ENCODE measurements at regions not wholly inside any gene's neighbourhood (a gene's known extent, or its start where the extent isn't known, plus 50 kb on each side); places are given as distances from the start of the nearest gene placed in this dataset.

DNA sequence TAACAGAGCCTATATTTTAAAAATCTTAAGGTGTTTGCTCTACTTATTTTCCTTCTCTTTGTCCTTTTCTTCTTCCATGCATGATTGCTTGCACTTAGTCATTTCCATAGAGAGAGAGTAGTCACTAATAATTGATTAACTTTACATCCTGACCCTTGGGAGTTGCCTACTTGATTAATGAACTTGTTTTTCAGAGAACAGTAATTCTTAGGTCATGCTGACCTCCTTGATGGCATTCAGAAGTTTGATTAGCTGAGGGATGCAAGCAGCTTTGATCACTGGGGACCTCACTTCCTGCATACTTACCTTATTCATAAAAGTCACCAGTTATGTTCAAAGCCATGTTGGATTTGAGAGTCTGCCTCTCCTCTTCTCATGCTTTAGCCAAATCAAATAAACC is 715.6 kb upstream of the ID4 start:
- Histone ChIP-seq H3K9me3 (ENCODE audit: insufficient read depth, low read length) (no peaks in the 10 kb centered on the region), H4K20me1 (ENCODE audit: low read depth, low read length) (no peaks in the 10 kb centered on the region), H3K4me2 (ENCODE audit: low read depth, low read length, poor library complexity, severe bottlenecking) (no peak overlapping the region), H3K9me2 (replicated peaks; ENCODE audit: insufficient read depth, low read length) (no peaks in the 10 kb centered on the region), H3K9ac (ENCODE audit: low read length) (no peak overlapping the region), H3K27ac (ENCODE audit: low read depth, low read length) (no peak overlapping the region), H3K36me3 (ENCODE audit: low read length) (no peaks in the 10 kb centered on the region), H3F3A (ENCODE audit: insufficient read depth) (no peaks in the 10 kb centered on the region), H3K4me3 (ENCODE audit: insufficient read depth, low read length, poor library complexity, severe bottlenecking) (no peak overlapping the region), H2AFZ (ENCODE audit: low read depth, low read length, severe bottlenecking) (no peak overlapping the region), H3K79me2 (ENCODE audit: insufficient read depth, low read length) (no peaks in the 10 kb centered on the region), H3K27me3 (ENCODE audit: low read length) (no peaks in the 10 kb centered on the region)
- no peak for TF ChIP-seq EZH2phosphoT487 (conservative IDR thresholded peaks at IDR 0.05; ENCODE audit: low read length)

DNA sequence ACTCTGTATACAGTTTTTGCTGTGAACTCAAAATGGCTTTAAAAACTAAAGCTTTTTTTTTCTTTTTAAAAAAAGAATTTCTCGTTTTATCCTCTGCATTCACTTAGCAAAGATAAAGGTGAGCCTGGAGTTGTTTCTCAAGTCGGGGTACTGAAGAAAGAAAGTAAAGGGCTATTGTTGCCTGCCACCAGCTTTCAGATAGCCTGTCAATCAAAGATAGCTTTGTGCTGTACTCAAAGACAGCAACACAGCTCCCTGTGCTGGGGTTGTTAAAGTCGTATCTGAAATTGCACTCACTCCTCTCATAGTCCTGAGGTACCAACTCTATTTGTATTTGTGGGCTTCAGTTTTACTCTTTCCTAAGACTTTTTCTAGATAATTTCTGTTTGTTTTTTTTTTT is 710.1 kb upstream of the ID4 start:
- Histone ChIP-seq H3F3A (ENCODE audit: insufficient read depth) (no peaks in the 10 kb centered on the region), H3K79me2 (ENCODE audit: insufficient read depth, low read length) (no peaks in the 10 kb centered on the region), H4K20me1 (ENCODE audit: low read depth, low read length) (no peaks in the 10 kb centered on the region), H3K9me2 (replicated peaks; ENCODE audit: insufficient read depth, low read length) (no peaks in the 10 kb centered on the region), H3K4me2 (ENCODE audit: low read depth, low read length, poor library complexity, severe bottlenecking) (no peak overlapping the region), H3K27me3 (ENCODE audit: low read length) (no peaks in the 10 kb centered on the region), H3K4me3 (ENCODE audit: insufficient read depth, low read length, poor library complexity, severe bottlenecking) (no peak overlapping the region), H3K9ac (ENCODE audit: low read length) (no peak overlapping the region), H3K36me3 (ENCODE audit: low read length) (no peaks in the 10 kb centered on the region), H3K9me3 (ENCODE audit: insufficient read depth, low read length) (no peaks in the 10 kb centered on the region), H3K27ac (ENCODE audit: low read depth, low read length) (no peak overlapping the region), H2AFZ (ENCODE audit: low read depth, low read length, severe bottlenecking) (no peak overlapping the region)
- TF ChIP-seq, protein P1, sequence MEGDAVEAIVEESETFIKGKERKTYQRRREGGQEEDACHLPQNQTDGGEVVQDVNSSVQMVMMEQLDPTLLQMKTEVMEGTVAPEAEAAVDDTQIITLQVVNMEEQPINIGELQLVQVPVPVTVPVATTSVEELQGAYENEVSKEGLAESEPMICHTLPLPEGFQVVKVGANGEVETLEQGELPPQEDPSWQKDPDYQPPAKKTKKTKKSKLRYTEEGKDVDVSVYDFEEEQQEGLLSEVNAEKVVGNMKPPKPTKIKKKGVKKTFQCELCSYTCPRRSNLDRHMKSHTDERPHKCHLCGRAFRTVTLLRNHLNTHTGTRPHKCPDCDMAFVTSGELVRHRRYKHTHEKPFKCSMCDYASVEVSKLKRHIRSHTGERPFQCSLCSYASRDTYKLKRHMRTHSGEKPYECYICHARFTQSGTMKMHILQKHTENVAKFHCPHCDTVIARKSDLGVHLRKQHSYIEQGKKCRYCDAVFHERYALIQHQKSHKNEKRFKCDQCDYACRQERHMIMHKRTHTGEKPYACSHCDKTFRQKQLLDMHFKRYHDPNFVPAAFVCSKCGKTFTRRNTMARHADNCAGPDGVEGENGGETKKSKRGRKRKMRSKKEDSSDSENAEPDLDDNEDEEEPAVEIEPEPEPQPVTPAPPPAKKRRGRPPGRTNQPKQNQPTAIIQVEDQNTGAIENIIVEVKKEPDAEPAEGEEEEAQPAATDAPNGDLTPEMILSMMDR (IDR thresholded peaks at IDR 0.05; ENCODE audit: insufficient read depth, low read length, poor library complexity, severe bottlenecking): no peak
- TF ChIP-seq EZH2phosphoT487 (conservative IDR thresholded peaks at IDR 0.05; ENCODE audit: low read length): no peak

DNA sequence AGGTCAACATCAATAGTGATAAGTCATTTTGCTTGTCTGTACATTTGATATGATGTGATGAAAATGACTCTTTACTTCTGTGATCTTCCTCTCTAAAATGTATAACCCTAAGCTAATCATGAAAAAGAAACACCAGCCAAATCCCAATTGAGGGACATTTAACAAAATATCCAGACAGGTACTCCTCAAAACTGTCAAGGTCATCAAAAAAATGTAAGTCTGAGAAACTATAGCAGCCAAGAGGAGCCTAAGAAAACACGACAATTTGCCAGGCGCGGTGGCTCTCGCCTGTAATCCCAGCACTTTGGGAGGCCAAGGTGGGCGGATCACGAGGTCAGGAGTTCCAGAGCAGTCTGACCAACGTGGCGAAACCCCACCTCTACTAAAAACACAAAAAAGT is 708.5 kb upstream of the ID4 start:
- H3K4me3 ChIP-seq (ENCODE audit: insufficient read depth, low read length, poor library complexity, severe bottlenecking): no peak overlapping the region
- no peaks in the 10 kb centered on the region for H3K9me3 ChIP-seq (ENCODE audit: insufficient read depth, low read length)
- H3K9ac ChIP-seq (ENCODE audit: low read length): no peak overlapping the region
- no peaks in the 10 kb centered on the region for H4K20me1 ChIP-seq (ENCODE audit: low read depth, low read length)
- no peak overlapping the region for H3K27ac ChIP-seq (ENCODE audit: low read depth, low read length)
- no peak for TF ChIP-seq EZH2phosphoT487 (conservative IDR thresholded peaks at IDR 0.05; ENCODE audit: low read length)
- TF ChIP-seq, protein P1 (IDR thresholded peaks at IDR 0.05; ENCODE audit: insufficient read depth, low read length, poor library complexity, severe bottlenecking): no peak
- H3K27me3 ChIP-seq (ENCODE audit: low read length): no peaks in the 10 kb centered on the region
- no peaks in the 10 kb centered on the region for H3F3A ChIP-seq (ENCODE audit: insufficient read depth)
- no peaks in the 10 kb centered on the region for H3K9me2 ChIP-seq (replicated peaks; ENCODE audit: insufficient read depth, low read length)
- no peaks in the 10 kb centered on the region for H3K79me2 ChIP-seq (ENCODE audit: insufficient read depth, low read length)
- no peaks in the 10 kb centered on the region for H3K36me3 ChIP-seq (ENCODE audit: low read length)
- no peak overlapping the region for H3K4me2 ChIP-seq (ENCODE audit: low read depth, low read length, poor library complexity, severe bottlenecking)
- no peak overlapping the region for H2AFZ ChIP-seq (ENCODE audit: low read depth, low read length, severe bottlenecking)

DNA sequence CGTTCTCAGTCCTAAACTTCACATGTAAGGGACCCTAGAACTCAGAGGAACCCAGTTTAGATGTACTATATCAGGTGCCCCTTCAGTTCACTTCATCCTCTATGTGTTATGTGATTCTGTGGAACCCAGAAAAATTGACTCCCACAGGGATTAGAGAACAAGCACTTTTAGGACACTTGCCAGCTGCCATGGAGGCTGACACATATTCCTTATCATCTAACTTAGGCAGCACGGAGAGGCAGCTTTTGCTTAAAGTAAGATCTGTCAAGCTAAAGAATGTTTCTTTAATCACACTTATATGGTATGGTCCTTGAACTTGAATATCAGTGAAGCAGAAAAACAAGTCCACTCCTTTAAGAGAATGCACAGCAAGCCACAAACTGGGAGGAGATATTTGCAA is 701.5 kb upstream of the ID4 start:
- no peaks in the 10 kb centered on the region for H3K9me2 ChIP-seq (replicated peaks; ENCODE audit: insufficient read depth, low read length)
- TF ChIP-seq EZH2phosphoT487 (conservative IDR thresholded peaks at IDR 0.05; ENCODE audit: low read length): no peak
- TF ChIP-seq, protein P1 (IDR thresholded peaks at IDR 0.05; ENCODE audit: insufficient read depth, low read length, poor library complexity, severe bottlenecking): no peak
- no peak overlapping the region for H2AFZ ChIP-seq (ENCODE audit: low read depth, low read length, severe bottlenecking)
- H3K9me3 ChIP-seq (ENCODE audit: insufficient read depth, low read length): no peaks in the 10 kb centered on the region
- no peak overlapping the region for H3K4me3 ChIP-seq (ENCODE audit: insufficient read depth, low read length, poor library complexity, severe bottlenecking)
- H3K27me3 ChIP-seq (ENCODE audit: low read length): no peaks in the 10 kb centered on the region
- H3K4me2 ChIP-seq (ENCODE audit: low read depth, low read length, poor library complexity, severe bottlenecking): no peak overlapping the region
- no peak overlapping the region for H3K9ac ChIP-seq (ENCODE audit: low read length)
- no peaks in the 10 kb centered on the region for H4K20me1 ChIP-seq (ENCODE audit: low read depth, low read length)
- H3K79me2 ChIP-seq (ENCODE audit: insufficient read depth, low read length): no peaks in the 10 kb centered on the region
- no peak overlapping the region for H3K27ac ChIP-seq (ENCODE audit: low read depth, low read length)
- H3F3A ChIP-seq (ENCODE audit: insufficient read depth): no peaks in the 10 kb centered on the region
- H3K36me3 ChIP-seq (ENCODE audit: low read length): no peaks in the 10 kb centered on the region
